HG03575 (cell line): ENCODE measurements at regions not wholly inside any gene's neighbourhood (a gene's known extent, or its start where the extent isn't known, plus 50 kb on each side); places are given as distances from the start of the nearest gene placed in this dataset.
"Not testable (repeated sequence)": the region's sequence is repeated elsewhere in the genome, so short reads cannot be mapped to it uniquely, and the experiment has no call there.

Source experiments
- ATAC-seq: cut with Tn5 transposase; IDR thresholded peaks from one replicate; pipeline ENCODE4 v1.9.1; 2021; ENCODE audit not compliant: unreplicated experiment, insufficient number of reproducible peaks, low FRiP score; ENCODE audit errors: extremely low read depth

DNA sequence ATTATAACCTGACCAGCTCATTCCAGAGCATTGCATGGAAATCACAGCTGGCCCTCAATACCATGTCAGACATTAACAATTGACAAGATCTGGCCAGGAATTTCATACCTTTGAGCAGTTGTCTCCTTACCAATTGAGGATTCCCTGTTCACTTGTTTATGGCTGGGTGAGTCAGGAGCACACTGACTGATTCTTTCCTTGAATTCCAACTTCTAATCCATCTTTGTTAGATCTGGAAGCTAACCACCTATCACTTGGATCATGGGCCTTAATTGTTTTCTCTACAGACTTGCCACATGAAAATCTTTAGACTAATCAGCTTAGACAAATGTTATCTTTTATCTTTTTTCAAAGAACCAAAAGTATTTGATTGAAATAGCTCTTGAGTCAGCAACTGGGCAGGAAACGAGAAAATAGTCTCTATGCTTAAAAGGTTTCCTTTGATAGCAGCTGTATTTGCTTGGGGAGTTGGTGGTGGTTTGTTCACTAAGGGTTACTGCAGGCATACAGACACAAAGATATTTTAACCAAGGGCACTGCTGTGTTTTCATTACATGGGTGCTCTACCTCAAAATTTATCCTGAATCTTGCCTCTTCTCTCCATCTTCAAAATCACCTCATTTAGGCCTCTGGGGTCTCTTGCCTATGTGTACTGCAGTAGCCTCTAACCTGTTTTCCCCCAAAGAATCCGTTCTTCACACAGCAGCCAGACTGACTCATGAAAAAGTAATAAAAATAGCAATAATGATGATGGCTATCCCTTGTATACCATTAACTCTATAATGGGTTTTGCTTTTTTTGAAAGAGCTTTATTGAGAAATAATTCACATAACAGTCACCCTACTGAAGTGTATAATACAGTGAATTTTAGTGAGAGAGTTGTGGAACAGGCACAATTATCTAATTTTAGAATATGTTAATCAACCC, 197.0 kb upstream of the NMUR2 start:
- no peak for ATAC-seq

DNA sequence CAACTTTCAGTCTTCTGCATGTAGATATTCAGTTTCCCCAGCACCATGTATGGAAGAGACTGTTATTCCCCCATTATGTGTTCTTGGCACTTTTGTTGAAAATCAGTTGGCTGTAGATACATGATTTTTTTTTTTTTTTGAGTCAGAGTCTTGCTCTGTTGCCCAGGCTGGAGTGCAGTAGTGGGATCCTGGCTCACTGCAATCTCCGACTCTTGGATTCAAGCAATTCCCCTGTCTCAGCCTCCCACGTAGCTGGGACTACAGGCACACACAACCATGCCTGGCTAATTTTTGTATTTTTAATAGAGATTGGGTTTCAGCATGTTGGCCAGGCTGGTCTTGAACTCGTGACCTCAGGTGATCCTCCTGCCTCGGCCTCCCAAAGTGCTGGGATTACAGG, 201.0 kb upstream of the NMUR2 start:
- not testable (repeated sequence) for ATAC-seq

GRCh38 chr5:152606776-152607364, 201.8 kb upstream of the NMUR2 start:
- ATAC-seq: no peak

GRCh38 chr5:152607401-152608160, 202.5 kb upstream of the NMUR2 start:
- ATAC-seq: no peak

DNA sequence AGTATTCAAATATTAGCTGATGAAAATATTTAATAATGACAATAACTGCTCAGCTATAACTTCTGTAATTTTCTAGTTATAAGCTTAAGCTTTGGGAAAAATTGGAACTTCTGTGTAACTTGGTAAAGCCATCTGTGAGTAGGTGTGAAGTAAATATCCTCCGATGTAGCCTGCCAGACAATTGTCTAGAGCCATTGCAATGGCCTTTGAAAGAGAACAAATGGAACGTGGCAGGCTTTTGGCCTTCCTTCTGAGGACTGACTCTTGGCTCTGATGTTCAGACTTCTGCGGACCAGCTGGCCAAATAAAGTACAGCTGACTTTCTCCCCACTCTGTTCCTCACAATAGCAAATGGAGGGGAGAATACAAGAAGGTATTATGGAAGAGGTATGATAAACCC, 203.4 kb upstream of the NMUR2 start:
- no peak for ATAC-seq

DNA sequence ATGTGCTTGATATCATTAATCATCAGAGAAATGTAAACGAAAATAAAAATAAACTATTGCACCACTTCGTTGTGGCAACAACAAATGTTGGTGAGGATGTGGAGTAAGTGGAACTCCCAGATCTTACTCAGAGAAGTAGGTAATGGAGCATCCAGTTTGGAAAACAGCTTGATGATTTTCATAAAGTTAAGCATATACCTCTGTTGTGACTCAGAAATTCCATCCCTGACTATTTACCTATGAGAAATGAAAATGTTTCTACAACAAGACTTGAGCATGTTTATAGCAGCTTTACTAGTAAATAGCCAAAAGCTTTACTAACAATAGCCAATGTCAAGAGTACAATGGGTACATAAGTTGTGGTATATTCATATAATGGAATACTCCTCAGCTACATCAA, 214.7 kb upstream of the NMUR2 start:
- ATAC-seq: no peak

DNA sequence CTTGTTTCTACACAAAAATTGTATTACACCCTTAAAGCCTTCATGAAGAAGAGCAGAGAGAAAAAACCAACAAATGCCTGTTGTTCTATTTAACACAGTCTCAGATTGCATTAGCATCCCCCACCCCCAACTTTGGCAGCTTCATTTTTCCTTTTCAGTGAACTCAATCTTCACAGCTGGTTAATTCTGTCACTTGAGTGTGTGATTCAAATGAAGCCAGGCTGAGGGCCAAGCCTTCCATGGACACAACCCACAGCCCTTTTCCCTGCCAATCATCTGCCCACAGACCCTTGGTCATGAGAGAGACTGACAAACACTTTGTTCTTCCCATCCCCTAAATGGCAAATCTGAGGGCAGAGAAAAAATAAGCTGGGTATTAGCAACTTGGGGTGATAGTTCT, 217.5 kb upstream of the NMUR2 start:
- ATAC-seq: no peak

DNA sequence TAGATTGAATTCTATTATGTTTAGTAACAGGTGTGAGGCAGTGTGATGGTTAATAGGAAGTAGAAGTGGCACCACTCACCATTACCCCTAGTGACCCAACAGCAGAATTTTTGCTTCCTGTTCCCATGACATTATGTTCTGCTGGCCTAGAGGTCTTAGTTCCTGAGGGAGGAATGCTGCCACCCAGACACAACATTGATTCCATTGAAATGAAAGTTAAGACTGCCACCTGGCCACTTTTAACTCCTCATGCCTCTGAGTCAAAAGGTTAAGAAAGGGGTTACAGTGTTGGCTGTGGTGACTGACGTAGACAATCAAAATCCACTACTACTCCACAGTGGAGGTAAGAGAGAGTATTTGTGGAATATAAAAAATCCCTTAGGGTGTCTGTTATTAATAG, 218.9 kb upstream of the NMUR2 start:
- ATAC-seq: no peak

GRCh38 chr5:152625696-152626095, 220.6 kb upstream of the NMUR2 start:
- no peak for ATAC-seq

- ATAC-seq: no peak
Measured at GRCh38 chr5:152631221-152631620, 226.1 kb upstream of the NMUR2 start.

DNA sequence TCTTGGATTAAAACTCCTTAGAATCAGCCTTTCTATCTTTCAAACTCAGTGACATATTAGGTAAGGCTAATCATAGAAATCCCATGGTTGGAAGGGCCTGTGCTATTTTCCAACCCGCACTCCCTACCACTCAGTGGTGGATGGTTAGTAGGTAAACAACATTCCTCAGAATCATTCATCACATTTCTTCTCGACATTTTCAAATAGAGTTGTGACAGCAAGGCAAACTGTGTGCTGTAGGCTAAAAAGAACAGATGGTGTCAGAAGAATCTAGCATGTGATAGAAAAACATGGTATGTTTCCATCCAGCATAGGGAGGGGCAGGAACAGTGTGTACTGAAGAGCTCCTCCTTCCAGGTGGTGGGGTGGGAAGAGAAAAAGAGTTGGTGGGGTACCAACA, 227.3 kb upstream of the NMUR2 start:
- ATAC-seq: no peak

DNA sequence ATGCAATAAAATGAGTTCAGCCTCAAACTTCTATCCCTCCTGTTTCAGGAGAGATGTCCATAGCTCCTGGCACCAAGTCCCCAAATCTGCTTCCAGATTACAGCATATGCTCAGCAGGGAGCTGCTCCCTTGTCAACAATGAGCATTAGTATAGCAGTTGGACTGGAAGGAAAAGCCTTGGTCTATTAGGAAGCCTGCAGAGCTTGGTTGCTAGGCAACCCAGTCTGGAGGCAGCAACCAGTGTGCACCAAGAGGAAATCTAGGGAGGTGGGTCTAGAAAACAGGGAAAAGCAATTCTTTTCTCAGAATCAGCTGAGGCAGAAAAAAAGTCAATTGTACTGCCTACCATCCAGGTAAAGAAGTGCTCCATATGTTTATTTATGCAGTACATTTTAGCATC, 229.5 kb upstream of the NMUR2 start:
- ATAC-seq: no peak

DNA sequence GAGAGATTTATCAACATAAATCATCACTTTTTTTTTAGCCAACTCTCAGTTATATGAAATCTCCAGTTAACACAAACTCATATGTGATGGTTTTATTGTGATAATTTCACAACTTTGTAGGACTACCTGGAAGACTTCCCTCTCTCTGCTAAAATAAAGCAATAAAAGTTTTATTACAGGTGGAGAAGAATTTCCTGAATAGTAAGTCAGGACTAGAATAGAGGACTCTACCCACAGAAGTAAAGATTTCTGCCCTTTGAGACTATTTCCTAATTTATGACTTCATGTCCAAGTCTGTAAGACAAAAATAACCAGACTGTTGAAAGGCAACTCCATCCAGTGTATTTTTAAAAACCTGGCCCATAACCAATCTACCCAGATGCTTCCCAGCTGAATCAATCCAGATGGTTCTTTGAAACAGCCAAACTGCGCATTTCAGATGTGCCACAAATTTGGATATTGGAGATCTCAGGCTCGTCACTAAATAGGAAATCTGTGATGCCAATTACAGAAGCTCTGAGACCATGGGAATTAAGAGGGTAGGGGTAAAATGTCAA, 234.0 kb upstream of the NMUR2 start:
- no peak for ATAC-seq

DNA sequence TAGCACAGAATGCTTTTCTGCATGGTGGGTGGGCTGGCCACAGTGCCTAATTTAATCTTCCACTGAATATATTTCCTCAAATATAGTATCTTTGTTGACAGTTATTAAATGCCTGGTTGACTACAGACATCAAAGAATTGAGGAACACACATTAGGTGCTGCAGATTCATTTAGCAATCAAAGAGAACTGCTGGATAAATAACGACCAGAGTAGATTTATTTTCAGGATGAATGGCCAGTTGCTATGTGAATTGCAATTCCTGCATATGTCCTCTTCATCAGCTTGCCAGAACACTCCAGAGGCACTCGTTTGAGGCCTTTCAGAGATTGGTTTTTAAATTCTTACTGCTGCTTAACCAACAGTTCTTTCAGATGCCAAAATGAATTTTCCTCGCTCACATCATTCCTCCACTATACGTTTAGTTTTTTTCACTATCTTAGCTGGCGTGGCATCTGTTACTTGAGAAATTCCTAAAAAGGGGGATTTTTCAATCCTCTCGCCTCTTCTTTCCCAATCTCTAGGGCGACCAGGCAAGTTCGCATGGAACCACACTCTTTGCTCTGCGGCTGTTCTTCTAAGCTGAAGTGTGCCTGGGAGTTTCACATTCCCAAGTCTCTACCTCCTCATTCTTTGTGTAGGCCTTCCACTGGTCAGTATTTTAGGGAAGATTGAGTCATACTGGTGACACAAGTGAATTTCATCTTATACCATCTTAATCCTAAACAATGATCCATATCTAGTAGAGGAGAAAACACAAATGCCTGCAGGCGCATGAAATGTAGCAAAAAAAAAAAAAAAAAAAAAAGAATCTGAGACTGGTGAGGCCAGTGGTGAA, 237.1 kb upstream of the NMUR2 start:
- ATAC-seq: no peak

GRCh38 chr5:152642880-152643279, 237.8 kb upstream of the NMUR2 start:
- no peak for ATAC-seq

GRCh38 chr5:152644029-152644728, 239.1 kb upstream of the NMUR2 start:
- no peak for ATAC-seq

DNA sequence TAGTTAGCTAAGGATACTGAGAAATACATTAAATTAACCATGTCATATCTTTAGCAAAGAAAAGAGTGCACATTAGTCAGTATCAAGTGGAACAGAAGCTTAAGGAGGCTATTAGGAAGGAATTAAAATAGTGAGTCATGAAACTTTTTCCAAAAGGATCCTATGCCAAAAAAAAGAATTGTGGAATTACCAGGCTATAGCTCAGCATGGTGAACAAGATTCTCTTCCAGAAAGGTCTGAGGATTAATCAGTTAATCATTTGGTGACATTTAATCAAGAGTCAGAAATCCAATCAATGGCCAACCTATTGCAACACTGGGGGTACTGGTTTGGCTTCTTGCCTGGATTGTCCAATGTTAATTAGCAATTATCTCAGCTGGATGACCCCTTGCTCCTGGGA, 244.5 kb upstream of the NMUR2 start:
- no peak for ATAC-seq

DNA sequence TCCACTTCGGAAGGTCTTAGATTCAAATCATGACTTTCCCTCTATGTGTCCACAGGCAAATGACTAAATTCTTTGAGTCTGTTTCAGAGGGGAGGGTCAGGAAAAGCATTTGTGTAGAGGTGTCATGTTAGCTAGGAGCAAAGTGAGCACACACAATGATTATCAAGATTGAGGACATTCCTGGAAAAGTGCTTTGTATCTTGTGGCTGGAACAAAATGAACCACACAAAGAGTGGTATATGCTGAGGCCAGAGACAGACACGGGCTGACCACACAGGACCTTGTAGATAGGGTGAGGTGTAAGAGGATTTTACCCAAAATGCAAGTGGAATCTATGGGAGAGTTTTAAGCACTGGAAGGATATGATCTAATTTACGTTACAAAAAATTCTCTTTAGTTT, 245.3 kb upstream of the NMUR2 start:
- no peak for ATAC-seq
